ENCODE measurements at regions not wholly inside any gene's neighbourhood (a gene's known extent, or its start where the extent isn't known, plus 50 kb on each side); places are given as distances from the start of the nearest gene placed in this dataset.
"Not testable (repeated sequence)": the region's sequence is repeated elsewhere in the genome, so short reads cannot be mapped to it uniquely, and the experiment has no call there.

DNA sequence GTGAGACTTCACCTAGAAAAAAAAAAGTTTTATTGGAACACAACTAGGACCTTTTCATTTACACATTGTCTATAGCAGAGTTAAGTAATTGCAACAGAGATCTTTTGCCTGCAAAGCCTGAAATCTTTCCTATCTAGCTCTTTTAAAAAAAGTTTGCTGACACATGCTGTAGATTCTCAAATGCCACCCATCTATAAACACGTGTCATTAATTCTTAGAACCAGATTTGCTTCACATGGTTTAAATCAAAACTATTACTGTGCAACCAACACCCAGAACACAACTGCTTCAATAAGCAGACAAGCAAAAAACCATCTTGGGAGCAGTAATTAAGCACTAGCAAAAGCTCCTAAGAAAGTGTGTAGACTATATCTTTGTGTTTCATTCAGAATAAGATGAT lies 55.0 kb downstream of the OXSM start:
- DNase-seq: no peak

DNA sequence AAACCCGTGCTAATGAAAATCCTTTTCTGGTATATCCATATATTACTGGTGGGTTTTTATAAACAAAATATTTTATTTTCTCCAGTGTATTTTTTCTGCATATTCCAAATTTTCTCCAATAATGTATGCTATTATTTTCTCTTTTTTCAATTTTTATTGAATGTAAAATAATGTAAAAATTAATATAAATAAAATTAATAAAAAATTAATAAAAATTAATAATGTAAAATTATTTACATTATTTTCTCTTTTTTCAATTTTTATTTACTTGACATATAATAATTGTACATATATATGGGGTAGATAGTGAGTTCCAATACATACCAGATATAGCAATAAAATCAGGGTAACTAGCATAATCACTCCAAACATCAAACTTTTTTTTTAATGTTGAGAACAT lies 56.4 kb downstream of the OXSM start:
- DNase-seq: no peak

GRCh38 chr3:25849091-25849490 lies 59.2 kb downstream of the OXSM start:
- no peak for DNase-seq

DNA sequence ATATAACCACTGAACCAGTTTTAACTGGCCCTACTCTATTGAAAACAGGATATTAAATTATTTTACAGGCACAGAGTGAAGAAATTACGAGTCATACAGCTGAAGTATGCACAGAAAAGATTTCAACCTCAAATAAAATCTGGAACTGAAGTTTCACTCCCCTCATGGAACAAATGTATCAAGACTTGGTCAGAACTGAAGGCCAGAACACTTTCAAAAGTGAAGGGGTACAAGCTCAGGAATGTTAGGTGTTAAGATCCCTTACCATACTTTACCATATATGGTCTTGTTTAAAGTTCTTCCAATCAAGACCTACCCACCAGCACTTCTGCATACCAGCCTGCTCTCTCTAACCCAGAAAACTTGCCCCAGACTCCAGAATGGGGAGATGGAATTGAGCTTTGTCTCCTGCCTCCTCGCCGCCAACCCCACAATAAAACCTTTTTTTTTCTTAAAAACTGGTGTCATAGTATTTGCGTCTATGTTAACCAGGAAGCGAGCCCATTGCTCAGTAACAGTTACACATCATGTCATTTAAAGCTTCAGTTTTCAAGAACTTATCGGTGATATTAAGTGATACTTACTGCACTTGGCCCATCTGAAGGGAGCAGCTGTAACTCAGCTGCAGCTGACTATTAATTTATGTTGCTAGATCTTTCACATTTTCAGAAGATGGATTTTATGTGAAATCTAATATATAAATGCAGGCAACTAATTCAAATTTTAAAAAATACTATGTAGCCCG lies 59.9 kb downstream of the OXSM start:
- DNase-seq: no peak

DNA sequence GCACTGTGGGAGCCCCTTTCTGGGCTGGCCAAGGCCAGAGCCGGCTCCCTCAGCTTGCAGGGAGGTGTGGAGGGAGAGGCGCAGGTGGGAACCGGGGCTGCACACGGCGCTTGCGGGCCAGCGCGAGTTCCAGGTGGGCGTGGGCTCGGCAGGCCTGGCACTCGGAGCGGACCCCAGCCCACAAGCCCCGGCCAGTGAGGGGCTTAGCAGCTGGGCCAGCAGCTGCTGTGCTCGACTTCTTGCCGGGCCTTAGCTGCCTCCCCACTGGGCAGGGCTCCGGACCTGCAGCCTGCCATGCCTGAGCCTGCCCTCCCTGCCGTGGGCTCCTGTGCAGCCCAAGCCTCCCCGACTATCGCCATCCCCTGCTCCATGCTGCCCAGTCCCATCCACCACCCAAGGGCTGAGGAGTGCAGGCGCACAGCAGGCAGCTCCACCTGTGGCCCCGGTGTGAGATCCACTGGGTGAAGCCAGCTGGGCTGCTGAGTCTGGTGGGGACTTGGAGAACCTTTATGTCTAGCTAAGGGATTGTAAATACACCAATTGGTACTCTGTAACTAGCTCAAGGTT lies 61.9 kb downstream of the OXSM start:
- not testable (repeated sequence) for DNase-seq

DNA sequence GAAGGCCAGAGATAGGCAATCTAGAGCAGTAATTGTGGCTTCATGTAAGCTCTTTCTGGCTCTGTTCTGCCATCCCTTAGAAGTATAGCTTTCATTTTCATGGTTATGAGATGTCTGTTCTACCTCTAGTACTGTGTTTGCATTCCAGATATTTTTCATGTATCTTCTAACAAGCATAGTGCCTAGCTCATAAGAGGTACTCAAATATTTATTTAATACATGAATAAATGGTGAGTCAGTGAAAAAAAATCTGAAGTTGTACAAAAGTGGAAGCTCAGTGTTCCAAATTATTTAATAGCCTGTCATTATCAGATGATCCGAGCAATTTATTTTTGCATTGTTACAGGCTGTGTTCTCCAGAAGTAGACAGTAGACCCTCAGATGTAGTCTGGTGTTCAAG lies 64.3 kb downstream of the OXSM start:
- DNase-seq: no peak

GRCh38 chr3:25854635-25855034 lies 64.7 kb downstream of the OXSM start:
- DNase-seq: no peak

DNA sequence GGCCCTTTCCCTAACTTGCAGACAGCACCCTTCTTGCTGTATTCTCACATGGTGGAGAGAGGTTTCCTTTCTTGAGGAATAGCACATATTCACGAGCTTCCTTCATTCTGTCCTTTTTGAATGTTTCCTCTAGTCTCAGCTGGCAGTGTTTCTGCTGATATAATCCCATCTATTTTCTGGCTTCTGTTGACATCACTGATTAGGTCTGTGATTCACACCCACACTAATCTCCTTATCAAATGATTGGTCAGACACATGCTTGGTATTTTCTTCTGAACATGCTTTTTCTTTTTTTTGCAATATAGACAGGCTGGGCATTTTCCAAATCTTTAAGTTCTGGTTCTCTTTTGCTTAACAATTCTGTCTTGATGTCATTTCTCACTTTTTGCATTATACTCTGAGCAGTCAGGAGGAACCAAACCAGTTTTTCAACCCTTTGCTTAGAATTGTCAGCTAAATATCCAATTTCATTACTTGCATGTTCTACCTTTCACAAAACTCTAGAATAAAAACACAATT lies 65.4 kb downstream of the OXSM start:
- DNase-seq: no peak

DNA sequence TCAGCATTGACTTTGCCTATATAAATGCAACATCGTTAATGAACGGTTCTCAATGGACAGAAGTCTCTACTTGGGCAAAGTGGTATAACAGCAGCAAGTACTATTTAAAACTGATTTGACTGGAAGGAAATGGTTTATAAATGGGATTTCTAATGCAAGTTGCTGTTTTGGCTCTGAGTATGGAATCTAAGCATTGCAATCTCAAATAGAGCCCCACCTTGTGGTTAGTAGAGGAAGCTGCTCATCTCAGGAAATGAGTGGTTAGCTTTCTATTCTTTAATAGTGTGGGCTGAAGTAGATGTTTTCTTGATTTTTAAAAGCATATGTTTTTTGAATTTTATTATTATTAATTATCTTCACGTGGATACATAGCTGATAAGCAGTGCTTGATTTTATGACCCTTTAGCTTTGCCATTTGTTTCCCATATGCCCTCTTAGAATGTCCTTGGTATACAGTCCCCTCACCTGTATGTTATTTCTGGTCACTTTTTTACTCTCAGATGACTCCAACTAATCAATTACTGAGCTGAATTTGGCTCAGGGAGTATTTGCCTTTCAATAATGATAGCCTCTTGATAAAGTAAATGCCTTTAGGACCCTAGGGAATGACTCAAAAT lies 67.1 kb downstream of the OXSM start:
- DNase-seq: peak; percentile 2

- no peak for DNase-seq
These were observed 71.7 kb downstream of the OXSM start for GRCh38 chr3:25861566-25861965.

- DNase-seq: no peak
These were observed 73.1 kb downstream of the OXSM start for GRCh38 chr3:25863011-25863415.

- no peak for DNase-seq
These were observed 73.6 kb downstream of the OXSM start for GRCh38 chr3:25863416-25863959.

GRCh38 chr3:25870452-25870851 lies 80.6 kb downstream of the OXSM start:
- no peak for DNase-seq

- DNase-seq: no peak
These were observed 82.4 kb downstream of the OXSM start for GRCh38 chr3:25872200-25872877.

DNA sequence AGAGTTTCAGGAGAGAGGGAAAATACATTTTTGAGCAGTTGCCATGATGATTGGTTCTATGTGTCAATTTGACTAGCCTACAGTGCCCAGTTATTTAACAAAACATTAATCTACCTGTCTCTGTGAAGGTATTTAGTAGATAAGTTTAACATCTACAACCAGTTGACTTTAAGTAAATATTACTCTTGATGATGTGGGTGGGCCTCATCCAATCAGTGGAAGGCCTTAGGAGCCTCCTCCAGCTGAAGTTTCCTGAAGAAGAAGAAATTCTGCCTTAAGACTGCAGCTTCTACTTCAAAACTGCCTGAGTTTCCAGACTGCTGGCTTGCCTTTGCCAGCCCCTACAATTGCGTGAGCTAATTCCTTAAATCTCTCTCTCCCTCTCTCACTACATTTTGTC lies 93.6 kb downstream of the OXSM start:
- no peak for DNase-seq

DNA sequence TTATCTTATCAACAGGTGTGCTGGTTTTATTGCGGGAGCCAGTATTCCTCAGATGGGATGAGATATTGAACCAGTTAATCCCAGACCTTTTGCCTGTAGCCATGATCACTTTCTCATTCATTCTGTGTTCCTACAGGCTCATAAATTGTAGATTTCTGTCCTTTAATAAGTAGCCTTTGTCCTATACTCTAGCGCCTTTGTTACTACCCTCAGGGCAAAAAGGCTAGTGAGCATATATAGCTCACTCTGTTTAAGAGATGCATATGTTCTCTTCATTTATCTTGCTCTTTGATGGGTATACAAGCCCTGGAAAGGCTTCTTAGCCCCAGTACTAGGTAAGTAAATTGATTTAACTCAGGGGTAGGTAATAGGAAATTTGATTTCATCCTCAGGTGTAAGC lies 95.1 kb downstream of the OXSM start:
- no peak for DNase-seq

DNA sequence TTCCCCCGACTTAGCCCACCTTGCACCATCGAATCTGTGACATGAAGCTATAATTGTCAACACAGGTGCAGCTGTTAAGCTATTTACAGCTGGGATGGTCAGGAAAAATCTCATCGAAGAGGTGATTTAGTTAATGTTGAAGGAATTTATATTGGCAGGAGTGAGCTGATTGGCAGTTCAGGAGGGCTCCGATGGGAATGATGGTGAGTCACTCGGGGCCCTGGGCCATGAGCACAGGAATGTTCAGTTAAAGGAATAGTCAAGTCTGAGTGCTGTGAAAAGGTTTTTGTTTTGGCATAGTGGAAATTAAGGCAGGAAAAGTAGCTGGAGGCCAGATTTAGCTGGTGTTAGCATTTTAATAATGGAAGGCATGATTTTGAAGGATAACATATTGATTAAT lies 95.7 kb downstream of the OXSM start:
- DNase-seq: no peak

DNA sequence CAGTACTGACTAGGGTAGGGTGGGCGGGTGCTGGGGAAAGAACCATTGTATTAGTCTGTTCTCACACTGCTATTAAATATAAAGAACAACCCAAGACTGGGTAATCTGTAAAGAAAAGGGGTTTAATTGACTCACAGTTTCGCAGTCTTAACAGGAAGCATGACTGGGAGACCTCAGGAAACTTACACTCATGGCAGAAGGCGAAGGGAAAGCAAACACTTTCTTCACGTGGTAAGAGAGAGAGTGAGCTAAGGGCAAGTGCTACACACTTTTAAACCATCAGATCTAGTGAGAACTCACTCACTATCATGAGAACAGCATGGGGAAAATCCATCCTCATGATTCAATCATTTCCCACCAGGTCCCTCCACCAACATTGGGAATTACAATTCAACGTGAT lies 98.0 kb downstream of the OXSM start:
- DNase-seq: no peak

DNA sequence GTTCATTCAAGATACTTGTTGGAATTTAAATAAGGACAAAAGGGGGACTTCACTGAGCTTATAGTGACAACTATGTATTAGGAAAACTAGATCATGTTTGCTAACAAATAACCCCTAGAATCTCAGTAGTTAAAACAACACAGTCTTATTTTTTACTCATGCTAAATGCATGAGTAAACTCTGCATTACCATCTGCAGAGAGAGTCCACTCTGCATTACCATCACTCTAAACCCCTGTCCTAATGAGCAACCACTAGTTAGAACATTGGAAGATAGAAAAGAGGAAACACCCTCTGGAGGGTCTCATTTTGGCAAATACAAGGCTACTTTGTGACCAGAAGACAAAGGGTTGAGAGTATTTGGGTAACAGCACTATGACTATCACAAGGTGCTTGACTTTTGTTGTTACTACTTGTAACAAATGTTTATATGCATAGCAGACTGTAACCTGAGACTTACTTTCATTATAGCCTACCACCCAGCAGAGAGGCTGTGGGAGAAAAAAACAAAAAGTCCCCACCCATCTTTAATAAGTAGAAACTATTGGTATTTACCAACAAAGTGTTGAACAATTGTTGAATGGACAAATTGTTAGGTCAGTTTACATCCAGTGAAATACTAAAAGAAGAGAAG lies 99.1 kb downstream of the OXSM start:
- no peak for DNase-seq

DNA sequence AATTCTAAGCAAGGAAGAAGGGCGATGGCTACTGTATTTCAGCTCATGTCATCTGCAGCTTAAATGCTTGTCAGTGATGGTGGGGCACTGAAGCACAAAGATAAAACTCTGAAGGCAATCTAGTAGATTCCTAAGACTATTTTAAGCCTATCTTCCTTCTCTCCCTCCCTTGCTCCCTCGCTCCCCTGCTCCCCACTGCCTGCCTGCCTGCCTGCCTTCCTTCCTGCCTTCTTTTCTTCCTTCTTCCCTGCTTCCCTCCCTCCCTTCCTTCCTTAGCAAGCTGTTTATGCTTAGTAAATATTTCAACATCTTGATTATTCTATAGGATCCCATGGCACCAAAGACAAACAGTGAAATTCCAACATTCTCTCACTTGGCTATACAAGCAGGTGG lies 99.6 kb downstream of the OXSM start:
- DNase-seq: no peak

GRCh38 chr3:25894101-25894500 lies 104.2 kb downstream of the OXSM start:
- DNase-seq: no peak

DNA sequence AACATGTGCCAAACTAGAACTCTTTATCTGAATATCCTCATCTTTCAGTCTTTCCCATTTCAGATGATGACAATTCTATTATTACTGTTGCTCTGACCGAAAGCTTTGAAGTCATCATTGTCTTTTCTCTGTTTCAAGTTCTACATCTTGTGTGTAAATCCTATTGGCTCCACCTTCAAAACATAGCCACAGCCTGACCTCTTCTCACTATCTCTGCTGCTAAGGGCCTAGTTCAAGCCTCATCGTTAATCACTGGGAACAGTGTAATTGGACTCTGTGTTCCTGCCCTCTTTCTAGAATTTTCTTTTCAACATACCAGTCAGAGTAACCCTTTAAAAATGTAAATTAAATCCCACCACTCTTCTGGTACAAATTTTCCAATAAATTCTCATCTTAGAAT lies 105.1 kb downstream of the OXSM start:
- no peak for DNase-seq

DNA sequence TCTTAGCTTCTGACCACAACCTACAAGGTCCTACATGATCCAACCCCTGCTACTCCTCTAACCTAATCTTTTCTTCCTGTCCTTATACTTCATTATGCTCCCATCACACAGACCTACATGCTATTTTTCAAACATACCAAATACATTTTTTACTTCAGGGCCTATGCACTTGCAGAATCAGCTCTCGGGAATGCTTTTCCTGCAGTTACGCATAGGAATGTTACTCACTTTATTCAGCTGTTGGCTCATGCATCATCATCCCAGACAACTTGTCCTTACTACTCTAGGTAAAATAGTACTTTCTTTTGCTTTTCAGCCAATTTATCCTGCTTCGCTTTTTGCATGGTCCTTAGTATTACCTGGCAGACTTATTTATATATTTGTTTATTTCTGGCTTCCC lies 105.6 kb downstream of the OXSM start:
- no peak for DNase-seq
